ENCODE measurements at regions not wholly inside any gene's neighbourhood (a gene's known extent, or its start where the extent isn't known, plus 50 kb on each side); places are given as distances from the start of the nearest gene placed in this dataset.

- H3K27ac ChIP-seq: no peak overlapping the region
- ATAC-seq: no peak
- H3K9me3 ChIP-seq: no peaks in the 10 kb centered on the region
- H3K4me3 ChIP-seq: no peak overlapping the region
- no peaks in the 10 kb centered on the region for H3K4me1 ChIP-seq
- in situ Hi-C loops (cut with MboI; ENCODE audit: low sequenced_read_pairs in 4 of 4): no loop called here
- H3K36me3 ChIP-seq: no peaks in the 10 kb centered on the region
- intact Hi-C loops (cut with DNase I; ENCODE audit: low total_unique reads): no loop called here
- TF ChIP-seq CTCF (IDR thresholded peaks at IDR 0.05 in 4 of 5, conservative IDR thresholded peaks at IDR 0.05 in 1 of 5): no peak
- no peak for DNase-seq
- H3K27me3 ChIP-seq: no peaks in the 10 kb centered on the region
Observed at GRCh38 chr18:71250191-71250590, 961.3 kb downstream of the SOCS6 start.

GRCh38 chr18:71249791-71250190, 960.9 kb downstream of the SOCS6 start:
- TF ChIP-seq CTCF (IDR thresholded peaks at IDR 0.05 in 4 of 5, conservative IDR thresholded peaks at IDR 0.05 in 1 of 5) (no peak), POLR2A (IDR thresholded peaks at IDR 0.05) (no peak)
- Histone ChIP-seq H3K36me3 (no peaks in the 10 kb centered on the region), H3K4me1 (no peaks in the 10 kb centered on the region), H3K4me3 (no peak overlapping the region), H3K27me3 (no peaks in the 10 kb centered on the region), H3K27ac (no peak overlapping the region), H3K9me3 (no peaks in the 10 kb centered on the region)
- intact Hi-C loops (cut with DNase I; ENCODE audit: low total_unique reads): no loop called here
- in situ Hi-C loops (cut with MboI; ENCODE audit: low sequenced_read_pairs in 4 of 4): no loop called here
- no peak for DNase-seq
- no peak for ATAC-seq

GRCh38 chr18:71242981-71243380, 954.1 kb downstream of the SOCS6 start:
- Histone ChIP-seq H3K27ac (no peak overlapping the region), H3K36me3 (no peaks in the 10 kb centered on the region), H3K4me3 (no peak overlapping the region), H3K27me3 (no peaks in the 10 kb centered on the region), H3K9me3 (no peaks in the 10 kb centered on the region), H3K4me1 (no peaks in the 10 kb centered on the region)
- ATAC-seq: no peak
- intact Hi-C loops (cut with DNase I; ENCODE audit: low total_unique reads): no loop called here
- DNase-seq: no peak
- TF ChIP-seq POLR2A (IDR thresholded peaks at IDR 0.05): no peak
- no peak for TF ChIP-seq CTCF (IDR thresholded peaks at IDR 0.05 in 4 of 5, conservative IDR thresholded peaks at IDR 0.05 in 1 of 5)
- in situ Hi-C loops (cut with MboI; ENCODE audit: low sequenced_read_pairs in 4 of 4): no loop called here

GRCh38 chr18:71238974-71239624, 950.3 kb downstream of the SOCS6 start:
- in situ Hi-C loops (cut with MboI; ENCODE audit: low sequenced_read_pairs in 4 of 4): no loop called here
- intact Hi-C loops (cut with DNase I; ENCODE audit: low total_unique reads): no loop called here
- no peaks in the 10 kb centered on the region for H3K27me3 ChIP-seq
- H3K9me3 ChIP-seq: no peaks in the 10 kb centered on the region
- H3K4me3 ChIP-seq: no peak overlapping the region
- no peak overlapping the region for H3K27ac ChIP-seq
- H3K36me3 ChIP-seq: no peaks in the 10 kb centered on the region
- H3K4me1 ChIP-seq: no peaks in the 10 kb centered on the region
- TF ChIP-seq CTCF (IDR thresholded peaks at IDR 0.05 in 4 of 5, conservative IDR thresholded peaks at IDR 0.05 in 1 of 5) (no peak), POLR2A (IDR thresholded peaks at IDR 0.05) (no peak)
- ATAC-seq: no peak
- DNase-seq: no peak

- Histone ChIP-seq H3K4me1 (no peaks in the 10 kb centered on the region), H3K4me3 (no peak overlapping the region), H3K27ac (no peak overlapping the region), H3K36me3 (no peaks in the 10 kb centered on the region), H3K27me3 (no peaks in the 10 kb centered on the region), H3K9me3 (no peaks in the 10 kb centered on the region)
- no peak for DNase-seq
- ATAC-seq: no peak
- no peak for TF ChIP-seq CTCF (IDR thresholded peaks at IDR 0.05 in 4 of 5, conservative IDR thresholded peaks at IDR 0.05 in 1 of 5)
- no peak for TF ChIP-seq POLR2A (IDR thresholded peaks at IDR 0.05)
- in situ Hi-C loops (cut with MboI; ENCODE audit: low sequenced_read_pairs in 4 of 4): no loop called here
- intact Hi-C loops (cut with DNase I; ENCODE audit: low total_unique reads): no loop called here
Observed at GRCh38 chr18:71237641-71238040, 948.8 kb downstream of the SOCS6 start.
